ENCODE measurements at regions not wholly inside any gene's neighbourhood (a gene's known extent, or its start where the extent isn't known, plus 50 kb on each side); places are given as distances from the start of the nearest gene placed in this dataset.

GRCh38 chr11:96885912-96886311 is 496.1 kb downstream of the JRKL start:
- no peaks in the 10 kb centered on the region for H3K36me3 Mint-ChIP-seq (ENCODE audit: insufficient read depth)
- peaks cover 6% of the 10 kb centered on the region for H3K9me3 Mint-ChIP-seq (ENCODE audit: low read depth)
- no peak for DNase-seq (ENCODE audit: low spot score, unreplicated experiment)
- no peak overlapping the region for H3K4me3 Mint-ChIP-seq (ENCODE audit: low read depth)
- H3K27me3 Mint-ChIP-seq, result no peaks in the 10 kb centered on the region
- TF ChIP-seq, protein P1, sequence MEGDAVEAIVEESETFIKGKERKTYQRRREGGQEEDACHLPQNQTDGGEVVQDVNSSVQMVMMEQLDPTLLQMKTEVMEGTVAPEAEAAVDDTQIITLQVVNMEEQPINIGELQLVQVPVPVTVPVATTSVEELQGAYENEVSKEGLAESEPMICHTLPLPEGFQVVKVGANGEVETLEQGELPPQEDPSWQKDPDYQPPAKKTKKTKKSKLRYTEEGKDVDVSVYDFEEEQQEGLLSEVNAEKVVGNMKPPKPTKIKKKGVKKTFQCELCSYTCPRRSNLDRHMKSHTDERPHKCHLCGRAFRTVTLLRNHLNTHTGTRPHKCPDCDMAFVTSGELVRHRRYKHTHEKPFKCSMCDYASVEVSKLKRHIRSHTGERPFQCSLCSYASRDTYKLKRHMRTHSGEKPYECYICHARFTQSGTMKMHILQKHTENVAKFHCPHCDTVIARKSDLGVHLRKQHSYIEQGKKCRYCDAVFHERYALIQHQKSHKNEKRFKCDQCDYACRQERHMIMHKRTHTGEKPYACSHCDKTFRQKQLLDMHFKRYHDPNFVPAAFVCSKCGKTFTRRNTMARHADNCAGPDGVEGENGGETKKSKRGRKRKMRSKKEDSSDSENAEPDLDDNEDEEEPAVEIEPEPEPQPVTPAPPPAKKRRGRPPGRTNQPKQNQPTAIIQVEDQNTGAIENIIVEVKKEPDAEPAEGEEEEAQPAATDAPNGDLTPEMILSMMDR (IDR thresholded peaks at IDR 0.05; ENCODE audit: unreplicated experiment), result no peak
- no peaks in the 10 kb centered on the region for H3K4me1 Mint-ChIP-seq (ENCODE audit: low read depth)
- no peak overlapping the region for H3K27ac Mint-ChIP-seq

DNA sequence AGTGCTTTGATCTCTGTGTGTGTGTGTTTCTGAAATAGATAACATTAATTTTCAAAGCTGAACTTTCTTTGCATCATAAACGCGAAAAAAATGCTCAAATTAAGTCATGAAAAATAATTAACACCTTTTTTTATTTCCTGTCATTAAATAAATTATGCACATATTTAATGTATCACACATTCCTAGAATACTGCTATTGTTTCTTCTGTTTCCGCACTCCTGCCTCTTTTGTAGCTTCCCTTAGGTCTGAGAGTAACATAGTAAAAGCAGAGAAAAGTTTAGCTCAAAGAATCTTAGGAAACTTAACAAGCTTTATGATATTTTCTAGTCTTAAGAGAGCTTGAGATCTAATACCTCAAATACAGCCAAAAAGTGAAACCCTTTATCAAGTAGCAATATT is 504.2 kb downstream of the JRKL start:
- H3K36me3 Mint-ChIP-seq (ENCODE audit: insufficient read depth), result no peaks in the 10 kb centered on the region
- H3K4me1 Mint-ChIP-seq (ENCODE audit: low read depth), result no peaks in the 10 kb centered on the region
- TF ChIP-seq, protein P1 (IDR thresholded peaks at IDR 0.05; ENCODE audit: unreplicated experiment), result no peak
- H3K27ac Mint-ChIP-seq, result no peak overlapping the region
- DNase-seq (ENCODE audit: low spot score, unreplicated experiment), result no peak
- H3K9me3 Mint-ChIP-seq (ENCODE audit: low read depth), result no peaks in the 10 kb centered on the region
- no peaks in the 10 kb centered on the region for H3K27me3 Mint-ChIP-seq
- H3K4me3 Mint-ChIP-seq (ENCODE audit: low read depth), result no peak overlapping the region

GRCh38 chr11:96894587-96894986 is 504.8 kb downstream of the JRKL start:
- no peaks in the 10 kb centered on the region for H3K36me3 Mint-ChIP-seq (ENCODE audit: insufficient read depth)
- DNase-seq (ENCODE audit: low spot score, unreplicated experiment), result no peak
- no peaks in the 10 kb centered on the region for H3K4me1 Mint-ChIP-seq (ENCODE audit: low read depth)
- TF ChIP-seq, protein P1 (IDR thresholded peaks at IDR 0.05; ENCODE audit: unreplicated experiment), result no peak
- H3K9me3 Mint-ChIP-seq (ENCODE audit: low read depth), result no peaks in the 10 kb centered on the region
- no peak overlapping the region for H3K4me3 Mint-ChIP-seq (ENCODE audit: low read depth)
- H3K27me3 Mint-ChIP-seq, result no peaks in the 10 kb centered on the region
- H3K27ac Mint-ChIP-seq, result no peak overlapping the region

- Mint-ChIP-seq H3K4me3 (ENCODE audit: low read depth) (no peak overlapping the region), H3K27me3 (no peaks in the 10 kb centered on the region), H3K4me1 (ENCODE audit: low read depth) (no peaks in the 10 kb centered on the region), H3K27ac (no peak overlapping the region), H3K36me3 (ENCODE audit: insufficient read depth) (no peaks in the 10 kb centered on the region), H3K9me3 (ENCODE audit: low read depth) (peaks cover 4% of the 10 kb centered on the region)
- TF ChIP-seq, protein P1 (IDR thresholded peaks at IDR 0.05; ENCODE audit: unreplicated experiment), result no peak
- DNase-seq (ENCODE audit: low spot score, unreplicated experiment), result no peak
Measured at GRCh38 chr11:96899971-96900370, 510.2 kb downstream of the JRKL start.

DNA sequence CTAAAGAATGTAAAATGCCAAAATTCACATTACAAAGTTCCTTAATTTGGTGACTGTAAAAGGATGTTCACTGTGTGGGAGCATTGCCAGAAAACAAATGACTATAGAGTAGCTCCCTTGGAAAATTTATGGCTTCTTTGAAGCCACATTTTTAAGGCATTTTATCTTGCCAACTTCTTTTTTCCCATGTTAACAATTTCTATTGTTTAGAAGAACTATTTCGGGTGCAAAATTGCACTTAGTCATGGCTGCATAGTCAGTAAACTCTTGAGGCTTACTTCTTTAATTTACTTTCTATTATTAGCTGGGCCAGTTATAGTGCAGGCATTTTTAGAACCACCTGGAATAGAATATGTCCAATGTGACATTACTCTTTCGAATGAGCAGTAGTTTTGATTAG is 515.3 kb downstream of the JRKL start:
- DNase-seq (ENCODE audit: low spot score, unreplicated experiment), result no peak
- H3K27me3 Mint-ChIP-seq, result no peaks in the 10 kb centered on the region
- H3K36me3 Mint-ChIP-seq (ENCODE audit: insufficient read depth), result no peaks in the 10 kb centered on the region
- no peak overlapping the region for H3K4me3 Mint-ChIP-seq (ENCODE audit: low read depth)
- peaks cover 2% of the 10 kb centered on the region for H3K9me3 Mint-ChIP-seq (ENCODE audit: low read depth)
- H3K4me1 Mint-ChIP-seq (ENCODE audit: low read depth), result peaks cover 4% of the 10 kb centered on the region
- no peak overlapping the region for H3K27ac Mint-ChIP-seq
- TF ChIP-seq, protein P1 (IDR thresholded peaks at IDR 0.05; ENCODE audit: unreplicated experiment), result no peak

Measured in progenitor cell of endocrine pancreas (in vitro differentiated cells).